CD1c-positive myeloid dendritic cell (primary cell): ENCODE measurements at regions not wholly inside any gene's neighbourhood (a gene's known extent, or its start where the extent isn't known, plus 50 kb on each side); places are given as distances from the start of the nearest gene placed in this dataset.
A peak's percentile ranks its signal among the peaks of the same experiment; 100 is the strongest.

Experiments used
- DNase-seq: peaks from one replicate; pipeline ENCODE4 v3.0.0-alpha.2; 2016; ENCODE audit errors: extremely low spot score

DNA sequence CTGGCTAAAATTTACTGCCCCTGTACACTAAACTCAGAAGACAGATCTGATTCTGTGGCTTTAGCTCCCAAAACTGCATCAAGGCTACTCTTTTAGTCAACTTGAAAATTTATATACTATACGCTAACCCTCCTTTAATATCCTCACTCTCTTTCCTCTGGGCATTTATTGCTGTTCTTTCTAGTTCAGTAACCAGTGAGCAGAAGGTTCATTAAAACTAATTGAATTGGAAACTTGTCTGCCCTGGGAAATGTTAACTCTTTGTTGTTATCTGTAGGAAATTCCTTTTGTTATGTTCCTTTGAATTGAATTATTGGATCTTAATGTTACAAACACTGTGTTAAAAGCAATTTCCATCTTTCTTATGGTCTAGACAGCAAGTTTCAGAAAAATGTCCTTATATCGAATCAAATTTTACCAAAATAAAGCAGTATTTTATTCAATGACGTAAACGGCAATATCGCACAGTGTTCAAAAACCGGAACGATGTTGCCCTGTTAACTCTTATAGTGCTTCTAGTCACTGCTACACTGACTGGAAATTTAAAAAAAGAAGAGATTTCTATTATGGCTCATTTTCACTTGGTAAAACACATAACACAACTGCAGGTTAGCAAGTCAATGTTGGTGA lies 168.3 kb downstream of the NR4A2 start:
- DNase-seq, result no peak

DNA sequence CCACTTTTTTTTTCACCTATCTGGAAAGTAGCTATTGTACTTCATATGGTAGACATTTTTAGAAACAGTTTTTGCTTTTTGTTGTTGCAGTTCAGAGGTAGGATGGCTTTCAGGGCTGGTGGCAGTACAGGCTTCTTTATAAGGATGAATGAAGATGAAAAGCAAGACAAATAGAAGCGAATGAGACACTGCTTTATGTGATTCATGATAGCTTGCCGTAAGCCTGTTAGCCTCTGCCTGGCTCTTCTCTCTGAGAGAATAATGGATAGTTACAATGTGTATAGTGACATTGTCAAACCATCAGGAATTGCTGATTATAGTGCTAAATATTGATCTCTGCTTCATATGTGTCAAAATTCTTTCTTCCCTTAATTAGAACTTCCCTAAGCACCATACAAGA lies 173.7 kb downstream of the NR4A2 start:
- DNase-seq, result no peak

DNA sequence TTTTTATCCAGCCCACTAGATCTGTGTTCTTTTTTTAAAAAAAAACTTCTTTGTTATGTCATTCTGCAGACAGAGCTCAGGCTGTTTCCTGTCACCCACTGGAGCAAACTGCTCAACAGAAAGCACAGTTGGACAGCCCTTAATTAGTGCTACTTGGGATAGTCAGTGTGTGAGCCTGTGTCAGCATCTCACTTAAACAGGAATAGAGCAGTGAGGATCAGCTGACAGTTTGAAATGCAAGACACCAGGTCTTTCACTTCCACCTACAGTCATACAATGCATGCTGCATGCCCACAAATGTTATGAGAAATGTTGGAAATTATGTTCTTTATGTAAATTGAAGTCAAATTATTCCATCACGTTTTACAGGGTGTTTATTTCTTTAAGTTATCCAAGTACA lies 174.9 kb downstream of the NR4A2 start:
- DNase-seq, result no peak

DNA sequence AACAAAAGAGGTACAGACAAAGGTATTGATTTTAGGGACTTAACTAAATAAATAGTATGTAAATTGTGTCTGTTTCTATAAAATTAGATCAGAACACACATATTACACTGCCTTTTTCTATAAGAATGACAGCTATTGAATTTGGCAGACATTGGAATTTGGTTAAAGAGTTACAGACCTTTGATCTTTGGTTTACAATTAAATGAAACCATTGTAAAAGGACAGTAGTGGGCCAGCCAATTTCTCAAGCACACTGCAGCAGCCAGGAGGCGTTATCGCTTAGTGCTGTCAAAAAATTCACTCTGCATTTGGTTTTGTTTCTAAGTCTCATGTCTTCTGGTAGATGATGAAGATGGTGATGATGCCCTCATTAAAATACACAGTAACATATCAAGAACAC lies 175.9 kb downstream of the NR4A2 start:
- DNase-seq, result no peak

DNA sequence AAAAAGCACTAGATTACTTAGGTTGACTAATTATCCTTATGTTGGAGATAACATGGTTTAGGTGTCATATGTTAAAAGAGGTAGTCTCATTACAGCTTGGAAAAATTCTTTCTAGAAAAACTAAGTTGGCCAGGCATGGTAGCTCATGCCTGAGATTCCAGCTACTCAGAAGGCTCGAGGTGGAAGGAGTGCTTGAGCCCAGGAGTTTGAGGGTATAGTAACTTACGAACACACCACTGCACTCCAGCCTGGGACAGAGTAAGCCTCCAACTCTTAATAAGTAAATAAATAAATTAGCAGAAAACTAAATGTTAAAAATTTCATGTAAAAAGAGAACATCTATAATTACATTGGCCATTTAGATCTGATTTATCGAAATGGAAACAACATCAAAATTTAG lies 177.2 kb downstream of the NR4A2 start:
- DNase-seq, result no peak

DNA sequence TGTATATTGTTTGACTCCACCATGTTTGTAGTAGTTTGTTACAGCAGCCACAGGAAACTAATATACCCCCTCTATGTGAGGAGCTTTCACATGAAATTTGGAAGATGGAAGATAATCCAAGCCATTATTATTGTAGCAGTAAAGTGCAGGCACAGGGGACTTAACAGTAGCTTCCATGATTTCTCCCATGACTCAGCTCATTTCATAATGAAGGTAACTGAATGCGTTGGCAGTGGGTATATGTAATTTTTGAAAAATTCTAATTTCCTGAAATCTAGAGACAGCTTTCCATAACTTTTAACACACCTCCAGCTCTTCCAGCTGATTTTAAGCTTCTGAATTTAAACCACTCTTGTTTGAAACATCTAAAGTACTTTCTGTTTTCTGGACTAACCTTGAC lies 181.2 kb downstream of the NR4A2 start:
- DNase-seq, result no peak

DNA sequence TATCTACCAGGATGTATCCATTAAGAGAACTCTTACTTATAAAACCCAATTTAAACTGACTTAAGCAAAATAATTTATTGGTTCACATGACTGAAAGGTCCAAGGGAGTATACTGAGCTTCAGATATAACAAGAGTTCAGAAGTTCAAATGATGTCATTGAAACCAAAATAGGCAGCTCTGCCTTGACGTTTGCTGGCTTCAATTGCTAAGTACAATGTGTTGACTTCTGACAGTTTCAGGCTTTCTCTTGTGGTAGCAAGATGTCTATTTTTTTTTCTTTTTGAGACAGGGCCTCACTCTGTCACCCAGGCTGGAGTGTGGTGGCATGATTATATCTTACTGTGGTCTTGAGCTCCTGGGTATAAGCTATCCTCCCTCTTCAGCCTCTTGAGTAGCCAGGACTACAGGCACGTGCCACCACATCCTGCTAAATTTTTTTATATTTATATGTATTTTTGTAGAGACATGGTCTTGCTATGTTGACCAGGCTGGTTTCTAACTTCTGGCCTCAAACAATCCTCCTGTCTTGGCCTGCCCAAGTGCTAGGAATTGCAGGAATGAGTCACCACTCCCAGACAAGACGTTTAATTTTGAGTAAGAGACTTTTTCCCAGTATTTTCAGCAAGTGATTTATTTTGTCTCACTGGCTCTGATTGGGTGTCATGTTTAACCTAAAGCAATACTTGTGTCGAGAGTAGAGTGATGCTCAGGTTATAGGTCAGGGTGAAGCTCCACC lies 184.8 kb downstream of the NR4A2 start:
- no peak for DNase-seq

DNA sequence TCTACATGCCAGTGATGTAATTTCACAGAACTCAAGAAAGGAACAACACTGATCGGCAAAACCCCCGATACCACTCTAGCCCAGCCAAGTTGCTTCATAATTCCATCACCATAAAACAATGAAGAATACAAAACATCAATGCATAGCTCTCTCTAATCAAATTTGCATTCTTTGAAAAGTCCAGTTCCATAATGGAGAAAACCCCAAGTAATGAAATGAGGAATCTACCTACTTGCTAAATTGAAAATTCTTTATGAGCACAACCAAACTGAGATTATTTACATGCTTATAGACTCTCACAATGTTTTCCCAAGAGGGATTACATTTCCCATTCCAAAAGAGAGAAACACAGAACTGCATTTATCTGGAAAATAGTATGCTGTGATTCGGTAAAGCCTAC lies 186.5 kb downstream of the NR4A2 start:
- DNase-seq, result no peak

DNA sequence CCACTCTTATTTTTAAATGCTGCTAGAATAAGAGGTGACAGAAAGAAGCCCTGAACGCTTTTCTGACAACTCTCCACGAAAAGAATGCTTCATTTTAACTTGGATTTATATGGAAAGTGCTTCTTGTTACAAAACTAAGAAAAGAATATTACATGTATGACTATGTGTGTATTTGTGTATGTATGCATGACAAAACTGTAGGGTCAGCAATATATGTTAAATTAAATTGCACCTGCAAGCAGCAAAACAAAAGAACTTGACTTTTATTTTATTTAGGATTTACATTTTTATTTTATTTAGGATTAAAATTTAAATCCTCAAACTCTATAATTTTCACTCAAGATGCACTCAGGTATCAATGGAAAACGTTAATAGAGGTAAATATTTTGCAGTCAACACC lies 187.1 kb downstream of the NR4A2 start:
- DNase-seq, result no peak

DNA sequence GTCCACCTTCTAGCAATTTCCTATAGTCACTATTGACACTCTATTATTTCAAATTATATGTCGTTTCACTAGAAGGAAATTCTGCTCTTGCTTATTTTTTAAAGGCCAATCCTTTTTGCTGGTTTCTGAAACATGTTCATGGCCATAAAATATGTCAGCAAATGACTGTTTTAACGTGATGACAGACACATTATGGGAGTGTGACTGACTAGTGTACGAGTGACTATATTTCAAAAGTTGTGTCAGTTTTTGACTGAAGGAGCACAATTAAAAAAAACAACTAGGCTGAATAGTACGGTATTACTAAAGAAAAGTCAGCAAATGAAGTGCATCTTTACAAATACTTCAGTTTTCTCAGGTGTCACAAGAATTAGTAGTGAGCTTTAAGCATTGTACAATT lies 196.0 kb downstream of the NR4A2 start:
- DNase-seq, result no peak

DNA sequence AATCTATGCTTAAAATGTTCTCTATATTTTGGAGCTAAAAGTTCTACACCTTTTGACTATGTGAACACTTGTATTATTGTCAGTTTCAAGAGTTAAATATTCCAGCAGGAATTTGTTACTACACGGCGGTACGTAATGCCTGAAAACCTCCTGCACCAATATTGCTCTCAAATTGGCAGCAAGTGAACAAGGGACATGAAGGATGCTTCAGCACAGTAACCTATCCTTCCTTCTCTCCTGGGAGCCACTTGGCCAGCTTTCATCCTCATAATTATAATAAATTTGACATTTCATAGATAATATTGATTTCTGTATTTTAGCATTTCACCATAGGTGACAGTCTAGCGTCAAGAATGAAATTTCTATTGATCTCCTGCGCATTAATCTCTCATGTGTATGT lies 197.6 kb downstream of the NR4A2 start:
- no peak for DNase-seq

DNA sequence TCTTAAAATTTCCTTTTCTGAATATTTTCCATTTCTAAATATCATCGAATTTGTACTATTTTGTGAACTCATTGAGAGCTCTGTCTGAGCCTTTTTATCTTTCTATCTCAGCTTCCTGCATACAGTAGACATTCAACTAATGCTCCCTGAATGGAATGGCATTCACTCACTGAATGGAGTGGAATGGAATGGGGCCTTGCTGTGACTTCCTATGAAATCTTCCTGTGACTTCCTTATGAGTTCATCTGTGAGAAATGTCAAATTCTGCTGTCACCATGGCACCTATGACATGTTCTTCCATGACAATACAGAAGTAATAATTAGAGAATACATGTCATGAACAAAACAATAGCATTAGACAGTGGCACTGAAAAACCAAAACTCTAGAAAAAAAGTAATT lies 199.6 kb downstream of the NR4A2 start:
- DNase-seq, result no peak

DNA sequence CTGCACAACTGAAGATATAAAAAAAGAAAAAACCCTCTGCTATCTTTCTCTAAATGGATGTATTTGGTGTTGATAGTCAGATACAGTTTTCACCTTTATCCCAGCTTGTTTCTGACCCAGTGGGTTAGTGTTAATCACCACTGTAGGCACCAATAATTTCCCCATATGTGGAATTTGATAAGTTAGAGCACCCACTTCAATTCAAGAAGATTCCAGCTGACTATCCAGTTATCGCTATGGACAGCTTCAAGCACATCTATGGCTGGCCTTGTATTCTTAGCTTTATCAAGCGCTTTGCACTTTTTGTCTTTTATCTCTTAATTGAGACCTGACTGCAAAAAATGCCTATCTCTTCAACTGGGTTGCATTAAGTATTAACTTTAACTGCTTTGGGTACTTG lies 200.4 kb downstream of the NR4A2 start:
- no peak for DNase-seq

DNA sequence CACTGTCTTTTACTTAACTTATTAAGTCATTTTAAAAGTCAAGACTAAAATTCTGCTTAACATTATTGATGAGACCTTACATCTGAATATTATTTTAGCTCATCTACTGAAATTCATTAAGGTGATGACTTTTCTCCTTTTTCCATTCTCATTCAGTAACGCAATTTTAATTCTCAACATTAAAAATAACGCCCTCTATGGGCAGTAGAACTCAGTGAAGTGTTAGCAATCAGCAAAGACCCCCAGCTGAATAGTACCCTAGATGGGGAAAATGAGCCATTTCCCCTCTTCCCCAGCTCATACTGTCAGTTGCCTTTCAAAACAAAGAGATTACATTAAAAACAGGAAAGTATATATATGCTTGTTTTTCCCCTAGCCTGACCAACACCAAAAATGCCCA lies 203.3 kb downstream of the NR4A2 start:
- no peak for DNase-seq

DNA sequence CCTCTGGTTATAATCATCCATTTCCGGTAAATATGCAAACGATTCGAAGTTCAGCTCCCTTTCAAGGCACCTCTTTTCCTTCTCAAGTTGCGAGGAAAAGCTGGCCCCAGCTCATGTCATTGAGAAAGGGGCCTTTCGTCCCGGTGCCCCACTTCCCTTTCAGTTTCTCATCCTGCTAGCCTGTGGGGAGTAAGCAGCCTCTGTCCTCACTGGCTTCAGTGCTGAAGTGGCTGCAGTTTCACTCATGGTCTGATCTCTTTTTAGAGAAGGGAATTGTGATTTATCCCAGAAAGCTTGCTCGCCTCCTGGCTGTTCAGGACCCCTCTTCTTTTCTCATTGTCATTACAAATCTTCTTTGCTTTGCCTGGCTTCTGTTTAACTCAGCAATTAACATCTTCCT lies 207.5 kb downstream of the NR4A2 start:
- DNase-seq, result no peak

DNA sequence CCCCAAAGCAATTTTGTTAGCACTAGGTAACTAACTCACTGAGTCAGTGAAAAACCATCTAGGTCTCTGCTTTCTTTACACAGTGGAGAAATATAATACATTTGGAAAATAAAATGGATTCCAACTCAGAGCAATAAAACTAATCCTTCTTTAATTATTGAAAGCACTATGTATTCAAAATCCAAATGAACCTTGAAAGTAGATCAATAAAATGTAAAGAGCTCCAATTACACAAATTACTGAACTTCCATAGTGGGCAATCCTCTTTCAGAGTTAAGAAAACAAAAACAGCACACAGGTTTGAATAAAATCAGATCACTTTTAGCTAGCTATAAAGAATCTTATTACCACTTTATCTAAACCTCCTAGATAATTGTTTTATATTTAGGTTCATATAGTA lies 208.1 kb downstream of the NR4A2 start:
- DNase-seq, result no peak

DNA sequence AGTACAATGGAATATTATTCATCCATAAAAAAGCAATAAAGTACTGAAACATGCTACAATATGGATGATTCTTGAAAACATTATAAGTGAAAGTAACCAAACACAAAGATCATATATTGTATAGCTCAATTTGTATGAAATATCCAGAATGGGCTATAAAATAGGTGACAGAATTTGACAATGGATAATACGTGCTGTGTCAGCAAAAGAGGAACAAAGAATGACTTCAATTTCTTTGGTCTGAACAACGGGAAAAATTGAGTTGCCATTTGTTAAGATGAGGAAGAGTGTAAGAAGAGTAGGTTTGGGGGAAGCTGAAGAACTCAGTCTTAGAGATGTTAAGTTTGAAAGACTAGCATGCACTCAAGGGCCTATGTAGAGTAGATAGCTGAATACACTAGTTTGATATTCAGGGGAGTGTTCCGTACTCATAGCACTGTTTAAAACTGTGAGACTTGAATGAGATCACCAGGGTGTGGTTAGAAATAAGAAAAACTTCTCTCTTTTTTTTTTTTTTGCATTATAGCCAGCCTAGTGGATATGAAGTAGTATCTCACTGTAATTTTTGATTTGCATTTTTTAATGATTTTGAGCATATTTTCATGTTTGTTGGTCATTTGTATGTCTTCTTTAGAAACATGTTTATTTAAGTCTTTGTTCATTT lies 213.6 kb downstream of the NR4A2 start:
- DNase-seq, result no peak

DNA sequence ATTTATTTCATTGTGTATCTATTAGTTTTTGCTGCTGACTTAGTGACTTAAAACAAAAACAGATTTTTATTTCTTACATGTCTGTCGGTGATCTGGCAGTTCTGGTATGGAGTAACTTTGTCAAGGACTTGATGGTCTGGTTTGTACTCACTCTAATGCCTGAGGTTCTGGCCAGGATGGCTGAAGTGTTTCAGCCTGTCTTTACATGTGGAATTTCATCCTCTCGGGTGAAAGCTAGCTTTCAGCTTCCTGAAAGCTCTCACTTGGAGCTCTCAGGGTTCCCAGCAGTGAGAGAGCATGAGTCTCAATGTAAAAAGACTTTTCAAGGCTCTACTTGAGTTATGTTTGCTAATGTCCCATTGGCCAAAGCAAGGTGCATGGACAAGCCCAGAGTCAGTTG lies 216.4 kb downstream of the NR4A2 start:
- DNase-seq, result no peak

DNA sequence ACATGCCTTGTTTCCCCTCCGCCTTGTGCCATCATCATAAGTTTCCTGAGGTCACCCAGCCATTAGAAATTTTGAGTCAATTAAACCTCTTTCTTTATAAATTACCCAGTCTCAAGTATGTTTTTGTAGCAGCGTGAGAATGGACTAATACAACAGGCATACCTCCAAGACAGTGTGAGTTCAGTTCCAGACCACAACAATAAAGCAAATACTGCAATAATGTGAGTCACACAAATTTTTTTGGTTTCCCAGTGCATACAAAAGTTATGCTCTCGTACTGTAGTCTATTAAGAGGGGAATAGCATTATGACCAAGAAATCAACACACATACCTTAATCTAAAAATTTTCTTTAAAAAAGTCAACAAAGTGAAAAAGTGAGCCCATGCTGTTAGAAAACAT lies 217.2 kb downstream of the NR4A2 start:
- DNase-seq, result no peak

DNA sequence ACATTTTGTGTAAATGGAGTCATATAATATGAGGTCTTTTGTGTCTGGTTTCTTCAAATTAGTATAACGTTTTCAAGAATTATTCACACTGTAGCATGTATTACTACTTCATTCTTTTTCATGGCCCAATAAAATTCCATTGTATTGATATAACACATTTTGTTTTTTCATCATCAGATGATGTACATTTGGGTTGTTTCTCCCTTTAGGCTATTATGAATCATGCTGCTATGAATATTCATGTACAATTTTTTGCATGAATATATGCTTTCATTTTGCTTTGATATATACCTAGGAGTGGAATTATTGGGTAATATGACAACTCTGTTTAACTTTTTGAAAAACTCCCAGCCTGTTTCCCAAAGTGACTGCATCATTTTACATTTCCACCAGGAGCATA lies 220.2 kb downstream of the NR4A2 start:
- DNase-seq, result no peak

DNA sequence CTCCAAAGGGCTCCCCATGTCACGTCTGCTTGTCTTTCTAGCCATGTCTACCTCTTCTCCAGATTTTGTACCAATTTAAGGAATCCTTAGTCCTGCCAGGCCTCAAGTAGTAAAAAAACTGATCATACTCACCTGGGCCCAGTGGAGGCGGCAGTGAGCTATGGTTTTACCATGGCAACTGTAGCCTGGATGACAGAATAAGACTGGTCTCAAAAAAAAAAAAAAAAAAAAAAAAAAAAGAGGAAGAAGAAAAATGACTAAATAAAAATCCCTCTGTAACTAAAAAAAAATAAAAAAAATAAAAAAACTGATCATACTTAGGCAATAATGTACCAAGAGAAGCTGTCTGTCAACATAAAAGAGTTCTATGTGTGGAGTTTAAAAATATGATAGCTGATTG lies 221.6 kb downstream of the NR4A2 start:
- DNase-seq, result peak; percentile 6

DNA sequence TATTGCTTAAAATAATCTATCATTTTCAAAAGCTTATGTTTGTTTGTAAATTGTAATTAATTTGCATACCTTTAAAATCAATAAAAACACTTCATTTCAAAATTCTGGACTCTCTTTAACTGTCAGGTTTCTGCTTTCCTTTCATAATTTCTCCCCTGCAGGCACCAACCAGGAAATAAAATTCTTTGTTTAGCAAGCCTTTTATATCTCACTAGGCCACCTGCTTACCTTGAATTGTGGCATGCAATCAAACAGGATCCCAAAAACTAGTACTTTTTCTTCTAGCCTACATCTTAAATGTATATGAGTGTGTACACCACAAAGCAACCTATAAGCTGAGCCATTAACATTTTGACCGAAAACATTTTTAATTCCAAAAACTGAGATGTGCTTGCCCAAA lies 233.1 kb downstream of the NR4A2 start:
- DNase-seq, result no peak

DNA sequence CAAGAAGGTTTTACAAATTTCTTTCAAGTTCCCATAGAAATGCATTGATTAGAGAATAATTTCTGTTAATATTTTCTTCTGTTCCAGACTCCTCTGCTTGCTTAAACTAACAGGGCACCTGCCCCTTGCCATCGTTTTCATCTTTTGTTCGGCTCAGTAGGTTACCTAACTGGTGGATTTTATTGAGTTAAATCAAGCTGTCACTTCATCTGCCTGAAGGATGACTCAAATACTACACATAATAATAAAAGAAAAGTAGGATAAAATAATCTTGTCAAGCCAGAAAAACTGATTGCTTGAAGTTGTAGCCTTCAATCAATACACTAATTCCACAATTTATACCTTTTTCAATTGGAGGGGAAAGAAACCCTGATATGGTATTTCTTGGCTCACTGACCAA lies 234.0 kb downstream of the NR4A2 start:
- no peak for DNase-seq
